Loucy (cell line): ENCODE measurements at regions not wholly inside any gene's neighbourhood (a gene's known extent, or its start where the extent isn't known, plus 50 kb on each side); places are given as distances from the start of the nearest gene placed in this dataset.

Experiments
- H2AFZ ChIP-seq: fragments of 200-600 bp; sonication (generic); 2 replicates; pipeline ENCODE4 v1.6.0; 2016; ENCODE audit warnings: antibody characterized with exemption, mild to moderate bottlenecking, low read length, moderate library complexity
- H3F3A ChIP-seq: fragments of 200-600 bp; 2 replicates; pipeline ENCODE4 v1.6.0; 2016; ENCODE audit warnings: antibody characterized with exemption, low read depth, mild to moderate bottlenecking
- H3K27me3 ChIP-seq: fragments of 200-600 bp; sonication (generic); 2 replicates; pipeline ENCODE4 v1.6.1; 2014; ENCODE audit warnings: low read length, mild to moderate bottlenecking; ENCODE audit not compliant: insufficient read depth, poor library complexity, severe bottlenecking
- H3K36me3 ChIP-seq: fragments of 200-600 bp; sonication (generic); 2 replicates; pipeline ENCODE4 v1.6.1; 2016; ENCODE audit warnings: low read length; ENCODE audit not compliant: insufficient read depth
- H3K4me1 ChIP-seq: fragments of 200-600 bp; sonication (generic); 2 replicates; pipeline ENCODE4 v1.5.1; 2014; ENCODE audit warnings: low read length, mild to moderate bottlenecking; ENCODE audit not compliant: insufficient read depth, poor library complexity, severe bottlenecking
- H3K4me2 ChIP-seq: fragments of 200-600 bp; sonication (generic); 2 replicates; pipeline ENCODE4 v1.6.0; 2014; ENCODE audit warnings: antibody characterized with exemption, low read length, low read depth, mild to moderate bottlenecking; ENCODE audit not compliant: poor library complexity, severe bottlenecking
- H3K4me3 ChIP-seq: fragments of 200-600 bp; sonication (generic); 2 replicates; pipeline ENCODE4 v1.5.1; 2014; ENCODE audit warnings: low read length, mild to moderate bottlenecking, mixed read lengths; ENCODE audit not compliant: poor library complexity, severe bottlenecking
- H3K79me2 ChIP-seq: fragments of 200-600 bp; sonication (generic); 2 replicates; pipeline ENCODE4 v1.6.1; 2014; ENCODE audit warnings: low read length; ENCODE audit not compliant: insufficient read depth
- H3K9ac ChIP-seq: fragments of 200-600 bp; sonication (generic); 2 replicates; pipeline ENCODE4 v1.6.0; 2014; ENCODE audit warnings: mild to moderate bottlenecking, low read depth, low read length, moderate library complexity; ENCODE audit not compliant: poor library complexity, severe bottlenecking
- H3K9me2 ChIP-seq: fragments of 200-600 bp; sonication (generic); replicated peaks from 2 replicates; pipeline ENCODE4 v1.6.1; 2016; ENCODE audit warnings: low read depth, low read length, mixed read lengths
- H3K9me3 ChIP-seq: fragments of 200-600 bp; sonication (generic); 2 replicates; pipeline ENCODE4 v1.6.1; 2014; ENCODE audit warnings: mild to moderate bottlenecking, antibody characterized with exemption, low read length, low read depth; ENCODE audit not compliant: insufficient read depth
- H4K20me1 ChIP-seq: fragments of 200-600 bp; sonication (generic); 2 replicates; pipeline ENCODE4 v1.6.0; 2014; ENCODE audit warnings: antibody characterized with exemption, low read length, mild to moderate bottlenecking; ENCODE audit not compliant: insufficient read depth, poor library complexity, severe bottlenecking
- EZH2phosphoT487 ChIP-seq: fragments of 200-600 bp; IDR thresholded peaks from 2 replicates; pipeline ENCODE4 v1.6.1; 2018; ENCODE audit warnings: antibody characterized with exemption, mild to moderate bottlenecking, moderate library complexity, borderline replicate concordance
- TF ChIP-seq, protein P1 (sequence below): fragments of 200-600 bp; sonication (generic); conservative IDR thresholded peaks from 2 replicates; pipeline ENCODE4 v1.5.1; 2014; ENCODE audit warnings: mild to moderate bottlenecking, antibody characterized with exemption, low read length

DNA sequence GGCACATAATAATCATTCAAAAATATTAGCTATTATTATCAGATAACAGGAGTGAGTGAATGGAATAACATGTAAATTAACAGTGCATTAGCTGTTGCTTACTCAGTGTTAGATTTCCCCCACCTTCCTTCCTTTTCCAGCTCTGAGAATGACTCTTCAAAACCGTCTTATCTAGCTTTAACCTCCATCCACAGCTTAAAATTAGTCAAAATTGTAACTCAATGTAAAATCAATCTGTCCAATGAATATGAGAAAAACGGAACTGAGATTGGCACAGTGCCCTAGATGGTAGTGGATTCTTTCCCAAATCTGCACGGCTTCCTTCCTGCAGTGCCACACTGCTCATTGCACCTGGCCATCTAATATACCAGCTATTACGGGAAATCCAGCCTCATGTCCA, 156.8 kb upstream of the BDNF start:
- H3K9ac ChIP-seq, result no peak overlapping the region
- no peak overlapping the region for H3K4me3 ChIP-seq
- no peaks in the 10 kb centered on the region for H3K9me3 ChIP-seq
- no peaks in the 10 kb centered on the region for H3K36me3 ChIP-seq
- H3K27me3 ChIP-seq, result no peaks in the 10 kb centered on the region
- no peaks in the 10 kb centered on the region for H3K79me2 ChIP-seq
- TF ChIP-seq EZH2phosphoT487, result no peak
- TF ChIP-seq, protein P1, sequence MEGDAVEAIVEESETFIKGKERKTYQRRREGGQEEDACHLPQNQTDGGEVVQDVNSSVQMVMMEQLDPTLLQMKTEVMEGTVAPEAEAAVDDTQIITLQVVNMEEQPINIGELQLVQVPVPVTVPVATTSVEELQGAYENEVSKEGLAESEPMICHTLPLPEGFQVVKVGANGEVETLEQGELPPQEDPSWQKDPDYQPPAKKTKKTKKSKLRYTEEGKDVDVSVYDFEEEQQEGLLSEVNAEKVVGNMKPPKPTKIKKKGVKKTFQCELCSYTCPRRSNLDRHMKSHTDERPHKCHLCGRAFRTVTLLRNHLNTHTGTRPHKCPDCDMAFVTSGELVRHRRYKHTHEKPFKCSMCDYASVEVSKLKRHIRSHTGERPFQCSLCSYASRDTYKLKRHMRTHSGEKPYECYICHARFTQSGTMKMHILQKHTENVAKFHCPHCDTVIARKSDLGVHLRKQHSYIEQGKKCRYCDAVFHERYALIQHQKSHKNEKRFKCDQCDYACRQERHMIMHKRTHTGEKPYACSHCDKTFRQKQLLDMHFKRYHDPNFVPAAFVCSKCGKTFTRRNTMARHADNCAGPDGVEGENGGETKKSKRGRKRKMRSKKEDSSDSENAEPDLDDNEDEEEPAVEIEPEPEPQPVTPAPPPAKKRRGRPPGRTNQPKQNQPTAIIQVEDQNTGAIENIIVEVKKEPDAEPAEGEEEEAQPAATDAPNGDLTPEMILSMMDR, result no peak
- no peak overlapping the region for H3K4me2 ChIP-seq
- no peaks in the 10 kb centered on the region for H3K4me1 ChIP-seq
- no peaks in the 10 kb centered on the region for H3F3A ChIP-seq
- no peak overlapping the region for H2AFZ ChIP-seq
- H4K20me1 ChIP-seq, result no peaks in the 10 kb centered on the region
- no peaks in the 10 kb centered on the region for H3K9me2 ChIP-seq

DNA sequence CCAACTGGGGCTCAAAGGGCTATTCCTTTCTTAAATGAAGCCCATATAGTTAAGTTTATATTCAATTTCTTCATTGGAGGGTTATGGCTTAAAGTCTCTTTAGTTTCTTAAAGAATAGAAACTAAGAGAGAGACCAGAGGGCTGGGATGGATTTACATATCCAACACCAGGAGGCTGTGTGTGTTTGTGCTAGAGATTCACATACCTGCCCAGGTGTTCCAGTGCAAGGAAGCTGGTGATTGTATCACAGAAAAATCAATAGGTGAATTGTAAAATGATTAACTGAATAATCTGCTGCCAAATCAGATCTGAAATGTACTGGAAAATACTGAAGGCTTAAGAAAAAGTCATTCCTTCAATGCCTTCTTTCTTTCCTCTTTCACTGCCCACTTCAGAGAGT, 148.2 kb upstream of the BDNF start:
- Histone ChIP-seq H2AFZ (no peak overlapping the region), H4K20me1 (no peaks in the 10 kb centered on the region), H3K9me2 (no peaks in the 10 kb centered on the region), H3K4me3 (no peak overlapping the region), H3K27me3 (no peaks in the 10 kb centered on the region), H3K4me1 (no peaks in the 10 kb centered on the region), H3K9me3 (no peaks in the 10 kb centered on the region), H3K36me3 (no peaks in the 10 kb centered on the region), H3K9ac (no peak overlapping the region), H3K79me2 (no peaks in the 10 kb centered on the region), H3K4me2 (no peak overlapping the region), H3F3A (no peaks in the 10 kb centered on the region)
- no peak for TF ChIP-seq EZH2phosphoT487
- TF ChIP-seq, protein P1, result no peak

DNA sequence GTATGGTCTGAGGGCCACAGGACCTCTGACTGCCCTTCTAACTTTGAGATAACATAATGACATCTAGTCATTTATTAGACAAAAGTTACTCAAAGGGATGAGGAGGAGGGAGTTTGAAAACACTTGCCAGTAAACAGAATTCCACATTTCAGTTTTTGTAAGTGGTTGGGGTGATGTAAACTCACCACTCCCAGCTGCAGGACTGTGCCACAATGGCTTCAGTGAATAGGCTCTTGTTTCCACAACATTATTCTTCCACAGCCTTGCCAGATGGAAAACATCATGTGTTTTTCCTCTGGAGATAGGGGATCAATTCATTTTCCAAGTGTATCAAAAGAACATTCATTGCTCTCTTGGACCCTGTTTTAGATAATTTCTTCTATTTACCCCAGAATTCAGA, 147.2 kb upstream of the BDNF start:
- Histone ChIP-seq H3F3A (no peaks in the 10 kb centered on the region), H3K4me1 (no peaks in the 10 kb centered on the region), H2AFZ (no peak overlapping the region), H3K27me3 (no peaks in the 10 kb centered on the region), H3K9ac (no peak overlapping the region), H3K36me3 (no peaks in the 10 kb centered on the region), H3K4me2 (no peak overlapping the region), H3K9me3 (no peaks in the 10 kb centered on the region), H3K79me2 (no peaks in the 10 kb centered on the region), H4K20me1 (no peaks in the 10 kb centered on the region), H3K9me2 (no peaks in the 10 kb centered on the region), H3K4me3 (no peak overlapping the region)
- TF ChIP-seq, protein P1, result no peak
- no peak for TF ChIP-seq EZH2phosphoT487
